NCI-H510A (cell line): ENCODE measurements at regions not wholly inside any gene's neighbourhood (a gene's known extent, or its start where the extent isn't known, plus 50 kb on each side); places are given as distances from the start of the nearest gene placed in this dataset.
"Not testable (repeated sequence)": the region's sequence is repeated elsewhere in the genome, so short reads cannot be mapped to it uniquely, and the experiment has no call there.

Source experiments
- DNase-seq: peaks from one replicate; lab custom pipeline; 2025; lab: John Stamatoyannopoulos, UW

- no peak for DNase-seq
These were observed 650.7 kb upstream of the GRID2 start for GRCh38 chr4:91653067-91653466.

GRCh38 chr4:91681091-91681490 lies 622.7 kb upstream of the GRID2 start:
- no peak for DNase-seq

- no peak for DNase-seq
These were observed 622.2 kb upstream of the GRID2 start for GRCh38 chr4:91681544-91681943.

- no peak for DNase-seq
These were observed 618.8 kb upstream of the GRID2 start for GRCh38 chr4:91684955-91685354.

- no peak for DNase-seq
These were observed 615.4 kb upstream of the GRID2 start for GRCh38 chr4:91688413-91688812.

- not testable (repeated sequence) for DNase-seq
These were observed 604.1 kb upstream of the GRID2 start for GRCh38 chr4:91699691-91700090.

GRCh38 chr4:91729851-91730250 lies 573.9 kb upstream of the GRID2 start:
- no peak for DNase-seq

GRCh38 chr4:91734682-91735081 lies 569.1 kb upstream of the GRID2 start:
- DNase-seq, result no peak

GRCh38 chr4:91738831-91739230 lies 564.9 kb upstream of the GRID2 start:
- not testable (repeated sequence) for DNase-seq

- DNase-seq, result no peak
These were observed 557.2 kb upstream of the GRID2 start for GRCh38 chr4:91746551-91746950.

- no peak for DNase-seq
These were observed 551.8 kb upstream of the GRID2 start for GRCh38 chr4:91751961-91752360.

- no peak for DNase-seq
These were observed 549.0 kb upstream of the GRID2 start for GRCh38 chr4:91754716-91755115.

- no peak for DNase-seq
These were observed 545.3 kb upstream of the GRID2 start for GRCh38 chr4:91758487-91758886.

GRCh38 chr4:91764085-91764484 lies 539.7 kb upstream of the GRID2 start:
- no peak for DNase-seq

GRCh38 chr4:91769912-91770311 lies 533.9 kb upstream of the GRID2 start:
- no peak for DNase-seq

GRCh38 chr4:91791631-91792030 lies 512.1 kb upstream of the GRID2 start:
- peak; percentile 0 for DNase-seq

- DNase-seq, result no peak
These were observed 507.8 kb upstream of the GRID2 start for GRCh38 chr4:91795947-91796346.

GRCh38 chr4:91812319-91812718 lies 491.4 kb upstream of the GRID2 start:
- no peak for DNase-seq

GRCh38 chr4:91824773-91825172 lies 479.0 kb upstream of the GRID2 start:
- no peak for DNase-seq

GRCh38 chr4:91826186-91826585 lies 477.6 kb upstream of the GRID2 start:
- no peak for DNase-seq

GRCh38 chr4:91827914-91828313 lies 475.9 kb upstream of the GRID2 start:
- DNase-seq, result no peak

- no peak for DNase-seq
These were observed 474.2 kb upstream of the GRID2 start for GRCh38 chr4:91829531-91829930.

- no peak for DNase-seq
These were observed 472.9 kb upstream of the GRID2 start for GRCh38 chr4:91830681-91831395.

- DNase-seq, result no peak
These were observed 466.1 kb upstream of the GRID2 start for GRCh38 chr4:91837608-91838029.
